Mesothelial cell of epicardium (in vitro differentiated cells): ENCODE measurements at regions not wholly inside any gene's neighbourhood (a gene's known extent, or its start where the extent isn't known, plus 50 kb on each side); places are given as distances from the start of the nearest gene placed in this dataset.

Source experiments
- DNase-seq, 2 experiments: peaks; one replicate each; pipeline ENCODE4 v3.0.0; 2021; ENCODE audit warnings: low spot score in 2 of 2; ENCODE audit not compliant: unreplicated experiment in 2 of 2
- H3K27ac Mint-ChIP-seq: 2 replicates; pipeline ENCODE4 v1.8.0; 2021; ENCODE audit warnings: mixed read lengths
- H3K27me3 Mint-ChIP-seq: 2 replicates; pipeline ENCODE4 v1.8.0; 2021; ENCODE audit warnings: low read depth, mixed read lengths
- H3K36me3 Mint-ChIP-seq: 2 replicates; pipeline ENCODE4 v1.8.0; 2021; ENCODE audit warnings: mixed read lengths
- H3K4me1 Mint-ChIP-seq: 2 replicates; pipeline ENCODE4 v1.8.0; 2021; ENCODE audit warnings: mixed read lengths
- H3K4me3 Mint-ChIP-seq: 2 replicates; pipeline ENCODE4 v1.8.0; 2021; ENCODE audit warnings: mild to moderate bottlenecking, moderate library complexity, mixed read lengths
- H3K9me3 Mint-ChIP-seq: 2 replicates; pipeline ENCODE4 v1.8.0; 2021; ENCODE audit warnings: mixed read lengths
- CTCF ChIP-seq: fragments of 200-600 bp; sonication (generic); IDR thresholded peaks from one replicate; pipeline ENCODE4 v1.5.0; 2021; ENCODE audit warnings: antibody characterized with exemption; ENCODE audit not compliant: unreplicated experiment

GRCh38 chr13:50220938-50221337 lies 205.7 kb downstream of the KCNRG start:
- no peaks in the 10 kb centered on the region for H3K27me3 Mint-ChIP-seq
- no peak overlapping the region for H3K27ac Mint-ChIP-seq
- peaks cover 15% of the 10 kb centered on the region for H3K9me3 Mint-ChIP-seq
- peaks cover 8% of the 10 kb centered on the region for H3K4me1 Mint-ChIP-seq
- DNase-seq: no peak
- TF ChIP-seq CTCF: no peak
- H3K36me3 Mint-ChIP-seq: peaks cover 7% of the 10 kb centered on the region
- no peak overlapping the region for H3K4me3 Mint-ChIP-seq

GRCh38 chr13:50222569-50223332 lies 207.5 kb downstream of the KCNRG start:
- peaks cover 15% of the 10 kb centered on the region for H3K4me1 Mint-ChIP-seq
- peak overlapping the region; percentile 79 for H3K27ac Mint-ChIP-seq
- no peaks in the 10 kb centered on the region for H3K27me3 Mint-ChIP-seq
- no peaks in the 10 kb centered on the region for H3K36me3 Mint-ChIP-seq
- TF ChIP-seq CTCF: no peak
- no peak overlapping the region for H3K4me3 Mint-ChIP-seq
- DNase-seq: no peak
- no peaks in the 10 kb centered on the region for H3K9me3 Mint-ChIP-seq

GRCh38 chr13:50224534-50224933 lies 209.3 kb downstream of the KCNRG start:
- no peaks in the 10 kb centered on the region for H3K9me3 Mint-ChIP-seq
- TF ChIP-seq CTCF: no peak
- H3K4me1 Mint-ChIP-seq: peaks cover 23% of the 10 kb centered on the region
- H3K36me3 Mint-ChIP-seq: no peaks in the 10 kb centered on the region
- H3K27ac Mint-ChIP-seq: no peak overlapping the region
- H3K4me3 Mint-ChIP-seq: no peak overlapping the region
- no peaks in the 10 kb centered on the region for H3K27me3 Mint-ChIP-seq
- no peak for DNase-seq

GRCh38 chr13:50225193-50226155 lies 210.2 kb downstream of the KCNRG start:
- no peaks in the 10 kb centered on the region for H3K9me3 Mint-ChIP-seq

More at GRCh38 chr13:50225193-50226155, 210.2 kb downstream of the KCNRG start:
- Mint-ChIP-seq H3K27ac (no peak overlapping the region), H3K36me3 (no peaks in the 10 kb centered on the region), H3K4me1 (peaks cover 31% of the 10 kb centered on the region), H3K27me3 (no peaks in the 10 kb centered on the region), H3K4me3 (no peak overlapping the region)
- no peak for TF ChIP-seq CTCF
- DNase-seq: no peak
